ENCODE measurements at regions not wholly inside any gene's neighbourhood (a gene's known extent, or its start where the extent isn't known, plus 50 kb on each side); places are given as distances from the start of the nearest gene placed in this dataset.

- Histone ChIP-seq H3K4me1 (ENCODE audit: control insufficient read depth, low read depth, low read length) (no peaks in the 10 kb centered on the region), H3K9me3 (ENCODE audit: control insufficient read depth, low read depth, low read length) (no peaks in the 10 kb centered on the region), H3K9ac (ENCODE audit: low read length) (no peak overlapping the region), H3K27ac (ENCODE audit: low read length) (no peak overlapping the region), H3K36me3 (ENCODE audit: control insufficient read depth, low read depth, low read length) (no peaks in the 10 kb centered on the region), H3K4me3 (ENCODE audit: low read length) (no peak overlapping the region), H3K27me3 (ENCODE audit: control insufficient read depth, insufficient read depth, low read length) (no peaks in the 10 kb centered on the region)
These were observed 1192.2 kb downstream of the PCDH17 start for GRCh38 chr13:58823701-58824100.

GRCh38 chr13:58827904-58828303 is 1196.4 kb downstream of the PCDH17 start:
- H3K4me3 ChIP-seq (ENCODE audit: low read length), result no peak overlapping the region
- H3K4me1 ChIP-seq (ENCODE audit: control insufficient read depth, low read depth, low read length), result no peaks in the 10 kb centered on the region
- H3K27ac ChIP-seq (ENCODE audit: low read length), result no peak overlapping the region
- H3K36me3 ChIP-seq (ENCODE audit: control insufficient read depth, low read depth, low read length), result no peaks in the 10 kb centered on the region
- no peaks in the 10 kb centered on the region for H3K27me3 ChIP-seq (ENCODE audit: control insufficient read depth, insufficient read depth, low read length)
- no peak overlapping the region for H3K9ac ChIP-seq (ENCODE audit: low read length)
- no peaks in the 10 kb centered on the region for H3K9me3 ChIP-seq (ENCODE audit: control insufficient read depth, low read depth, low read length)

- H3K4me3 ChIP-seq (ENCODE audit: low read length), result no peak overlapping the region
- H3K4me1 ChIP-seq (ENCODE audit: control insufficient read depth, low read depth, low read length), result no peaks in the 10 kb centered on the region
- H3K9me3 ChIP-seq (ENCODE audit: control insufficient read depth, low read depth, low read length), result no peaks in the 10 kb centered on the region
- H3K36me3 ChIP-seq (ENCODE audit: control insufficient read depth, low read depth, low read length), result no peaks in the 10 kb centered on the region
- no peak overlapping the region for H3K27ac ChIP-seq (ENCODE audit: low read length)
- no peak overlapping the region for H3K9ac ChIP-seq (ENCODE audit: low read length)
- no peaks in the 10 kb centered on the region for H3K27me3 ChIP-seq (ENCODE audit: control insufficient read depth, insufficient read depth, low read length)
These were observed 1199.3 kb downstream of the PCDH17 start for GRCh38 chr13:58830841-58831240.

GRCh38 chr13:58838615-58839014 is 1207.1 kb downstream of the PCDH17 start:
- H3K9me3 ChIP-seq (ENCODE audit: control insufficient read depth, low read depth, low read length), result no peaks in the 10 kb centered on the region
- no peak overlapping the region for H3K9ac ChIP-seq (ENCODE audit: low read length)
- peaks cover 3% of the 10 kb centered on the region for H3K4me1 ChIP-seq (ENCODE audit: control insufficient read depth, low read depth, low read length)
- no peaks in the 10 kb centered on the region for H3K36me3 ChIP-seq (ENCODE audit: control insufficient read depth, low read depth, low read length)
- H3K27me3 ChIP-seq (ENCODE audit: control insufficient read depth, insufficient read depth, low read length), result no peaks in the 10 kb centered on the region
- H3K27ac ChIP-seq (ENCODE audit: low read length), result no peak overlapping the region
- H3K4me3 ChIP-seq (ENCODE audit: low read length), result no peak overlapping the region

- H3K36me3 ChIP-seq (ENCODE audit: control insufficient read depth, low read depth, low read length), result no peaks in the 10 kb centered on the region
- H3K27me3 ChIP-seq (ENCODE audit: control insufficient read depth, insufficient read depth, low read length), result no peaks in the 10 kb centered on the region
- H3K9ac ChIP-seq (ENCODE audit: low read length), result no peak overlapping the region
- H3K9me3 ChIP-seq (ENCODE audit: control insufficient read depth, low read depth, low read length), result no peaks in the 10 kb centered on the region
- H3K4me3 ChIP-seq (ENCODE audit: low read length), result no peak overlapping the region
- H3K27ac ChIP-seq (ENCODE audit: low read length), result no peak overlapping the region
- H3K4me1 ChIP-seq (ENCODE audit: control insufficient read depth, low read depth, low read length), result peaks cover 3% of the 10 kb centered on the region
These were observed 1211.5 kb downstream of the PCDH17 start for GRCh38 chr13:58843071-58843470.

GRCh38 chr13:58843567-58843966 is 1212.0 kb downstream of the PCDH17 start:
- H3K36me3 ChIP-seq (ENCODE audit: control insufficient read depth, low read depth, low read length), result no peaks in the 10 kb centered on the region
- H3K27ac ChIP-seq (ENCODE audit: low read length), result no peak overlapping the region
- no peaks in the 10 kb centered on the region for H3K27me3 ChIP-seq (ENCODE audit: control insufficient read depth, insufficient read depth, low read length)
- peaks cover 3% of the 10 kb centered on the region for H3K4me1 ChIP-seq (ENCODE audit: control insufficient read depth, low read depth, low read length)
- no peak overlapping the region for H3K4me3 ChIP-seq (ENCODE audit: low read length)
- H3K9ac ChIP-seq (ENCODE audit: low read length), result no peak overlapping the region
- no peaks in the 10 kb centered on the region for H3K9me3 ChIP-seq (ENCODE audit: control insufficient read depth, low read depth, low read length)

- Histone ChIP-seq H3K4me3 (ENCODE audit: low read length) (no peak overlapping the region), H3K4me1 (ENCODE audit: control insufficient read depth, low read depth, low read length) (no peaks in the 10 kb centered on the region), H3K27ac (ENCODE audit: low read length) (no peak overlapping the region), H3K9me3 (ENCODE audit: control insufficient read depth, low read depth, low read length) (no peaks in the 10 kb centered on the region), H3K9ac (ENCODE audit: low read length) (no peak overlapping the region), H3K36me3 (ENCODE audit: control insufficient read depth, low read depth, low read length) (no peaks in the 10 kb centered on the region), H3K27me3 (ENCODE audit: control insufficient read depth, insufficient read depth, low read length) (no peaks in the 10 kb centered on the region)
These were observed 1218.6 kb downstream of the PCDH17 start for GRCh38 chr13:58850161-58850560.

- no peak overlapping the region for H3K27ac ChIP-seq (ENCODE audit: low read length)
- H3K4me1 ChIP-seq (ENCODE audit: control insufficient read depth, low read depth, low read length), result no peaks in the 10 kb centered on the region
- H3K9ac ChIP-seq (ENCODE audit: low read length), result no peak overlapping the region
- H3K9me3 ChIP-seq (ENCODE audit: control insufficient read depth, low read depth, low read length), result no peaks in the 10 kb centered on the region
- no peak overlapping the region for H3K4me3 ChIP-seq (ENCODE audit: low read length)
- no peaks in the 10 kb centered on the region for H3K27me3 ChIP-seq (ENCODE audit: control insufficient read depth, insufficient read depth, low read length)
- no peaks in the 10 kb centered on the region for H3K36me3 ChIP-seq (ENCODE audit: control insufficient read depth, low read depth, low read length)
These were observed 1220.5 kb downstream of the PCDH17 start for GRCh38 chr13:58852076-58852475.

GRCh38 chr13:58855283-58855682 is 1223.7 kb downstream of the PCDH17 start:
- no peaks in the 10 kb centered on the region for H3K9me3 ChIP-seq (ENCODE audit: control insufficient read depth, low read depth, low read length)

GRCh38 chr13:58858870-58859371 is 1227.4 kb downstream of the PCDH17 start:
- no peak overlapping the region for H3K4me3 ChIP-seq (ENCODE audit: low read length)
- H3K9me3 ChIP-seq (ENCODE audit: control insufficient read depth, low read depth, low read length), result no peaks in the 10 kb centered on the region
- H3K36me3 ChIP-seq (ENCODE audit: control insufficient read depth, low read depth, low read length), result no peaks in the 10 kb centered on the region
- H3K9ac ChIP-seq (ENCODE audit: low read length), result no peak overlapping the region
- H3K27me3 ChIP-seq (ENCODE audit: control insufficient read depth, insufficient read depth, low read length), result no peaks in the 10 kb centered on the region
- H3K4me1 ChIP-seq (ENCODE audit: control insufficient read depth, low read depth, low read length), result no peaks in the 10 kb centered on the region
- H3K27ac ChIP-seq (ENCODE audit: low read length), result no peak overlapping the region

More at GRCh38 chr13:58855283-58855682, 1223.7 kb downstream of the PCDH17 start:
- Histone ChIP-seq H3K4me1 (ENCODE audit: control insufficient read depth, low read depth, low read length) (no peaks in the 10 kb centered on the region), H3K9ac (ENCODE audit: low read length) (no peak overlapping the region), H3K4me3 (ENCODE audit: low read length) (no peak overlapping the region), H3K27me3 (ENCODE audit: control insufficient read depth, insufficient read depth, low read length) (no peaks in the 10 kb centered on the region), H3K27ac (ENCODE audit: low read length) (no peak overlapping the region), H3K36me3 (ENCODE audit: control insufficient read depth, low read depth, low read length) (no peaks in the 10 kb centered on the region)

GRCh38 chr13:58865286-58865685 is 1233.7 kb downstream of the PCDH17 start:
- H3K36me3 ChIP-seq (ENCODE audit: control insufficient read depth, low read depth, low read length), result no peaks in the 10 kb centered on the region
- H3K27ac ChIP-seq (ENCODE audit: low read length), result no peak overlapping the region
- H3K9me3 ChIP-seq (ENCODE audit: control insufficient read depth, low read depth, low read length), result no peaks in the 10 kb centered on the region
- no peaks in the 10 kb centered on the region for H3K4me1 ChIP-seq (ENCODE audit: control insufficient read depth, low read depth, low read length)
- no peaks in the 10 kb centered on the region for H3K27me3 ChIP-seq (ENCODE audit: control insufficient read depth, insufficient read depth, low read length)
- no peak overlapping the region for H3K4me3 ChIP-seq (ENCODE audit: low read length)
- H3K9ac ChIP-seq (ENCODE audit: low read length), result no peak overlapping the region

GRCh38 chr13:58869566-58869965 is 1238.0 kb downstream of the PCDH17 start:
- Histone ChIP-seq H3K4me3 (ENCODE audit: low read length) (no peak overlapping the region), H3K36me3 (ENCODE audit: control insufficient read depth, low read depth, low read length) (no peaks in the 10 kb centered on the region), H3K27ac (ENCODE audit: low read length) (no peak overlapping the region), H3K4me1 (ENCODE audit: control insufficient read depth, low read depth, low read length) (no peaks in the 10 kb centered on the region), H3K27me3 (ENCODE audit: control insufficient read depth, insufficient read depth, low read length) (no peaks in the 10 kb centered on the region), H3K9me3 (ENCODE audit: control insufficient read depth, low read depth, low read length) (no peaks in the 10 kb centered on the region), H3K9ac (ENCODE audit: low read length) (no peak overlapping the region)

Measured in iPS-18a (cell line).